GM12801 (cell line): ENCODE measurements at regions not wholly inside any gene's neighbourhood (a gene's known extent, or its start where the extent isn't known, plus 50 kb on each side); places are given as distances from the start of the nearest gene placed in this dataset.

Experiments used
- TF ChIP-seq, protein P1 (sequence below): IDR thresholded peaks from one replicate; pipeline ENCODE4 v1.5.1; 2011; ENCODE audit warnings: control low read depth; ENCODE audit not compliant: insufficient read length; ENCODE audit errors: extremely low read depth

GRCh38 chr15:98151096-98151495 lies 190.6 kb downstream of the ARRDC4 start:
- TF ChIP-seq, protein P1, sequence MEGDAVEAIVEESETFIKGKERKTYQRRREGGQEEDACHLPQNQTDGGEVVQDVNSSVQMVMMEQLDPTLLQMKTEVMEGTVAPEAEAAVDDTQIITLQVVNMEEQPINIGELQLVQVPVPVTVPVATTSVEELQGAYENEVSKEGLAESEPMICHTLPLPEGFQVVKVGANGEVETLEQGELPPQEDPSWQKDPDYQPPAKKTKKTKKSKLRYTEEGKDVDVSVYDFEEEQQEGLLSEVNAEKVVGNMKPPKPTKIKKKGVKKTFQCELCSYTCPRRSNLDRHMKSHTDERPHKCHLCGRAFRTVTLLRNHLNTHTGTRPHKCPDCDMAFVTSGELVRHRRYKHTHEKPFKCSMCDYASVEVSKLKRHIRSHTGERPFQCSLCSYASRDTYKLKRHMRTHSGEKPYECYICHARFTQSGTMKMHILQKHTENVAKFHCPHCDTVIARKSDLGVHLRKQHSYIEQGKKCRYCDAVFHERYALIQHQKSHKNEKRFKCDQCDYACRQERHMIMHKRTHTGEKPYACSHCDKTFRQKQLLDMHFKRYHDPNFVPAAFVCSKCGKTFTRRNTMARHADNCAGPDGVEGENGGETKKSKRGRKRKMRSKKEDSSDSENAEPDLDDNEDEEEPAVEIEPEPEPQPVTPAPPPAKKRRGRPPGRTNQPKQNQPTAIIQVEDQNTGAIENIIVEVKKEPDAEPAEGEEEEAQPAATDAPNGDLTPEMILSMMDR: no peak

- TF ChIP-seq, protein P1: no peak
These were observed 191.7 kb downstream of the ARRDC4 start for GRCh38 chr15:98152156-98152555.

GRCh38 chr15:98154863-98155262 lies 194.4 kb downstream of the ARRDC4 start:
- TF ChIP-seq, protein P1: no peak

DNA sequence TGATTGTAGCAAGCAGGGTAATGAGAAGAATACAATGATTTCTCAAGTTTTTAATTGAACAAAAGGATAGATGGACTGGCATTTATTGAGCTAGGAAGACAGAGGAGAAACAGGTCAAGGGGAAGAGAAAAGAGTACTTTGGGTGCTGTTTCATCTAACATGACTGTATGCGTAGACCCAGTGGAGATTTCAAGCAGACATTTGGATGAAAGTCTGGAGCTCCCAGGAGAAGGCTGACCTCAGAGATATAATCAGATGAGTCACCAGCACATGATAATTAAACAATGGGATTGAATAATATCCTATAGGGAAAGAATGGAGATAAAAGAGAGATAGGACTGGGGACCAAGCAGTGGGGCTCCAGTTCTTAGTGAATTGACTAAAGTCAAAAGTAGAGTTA lies 194.9 kb downstream of the ARRDC4 start:
- TF ChIP-seq, protein P1: no peak

- TF ChIP-seq, protein P1: no peak
These were observed 199.7 kb downstream of the ARRDC4 start for GRCh38 chr15:98160236-98160635.

DNA sequence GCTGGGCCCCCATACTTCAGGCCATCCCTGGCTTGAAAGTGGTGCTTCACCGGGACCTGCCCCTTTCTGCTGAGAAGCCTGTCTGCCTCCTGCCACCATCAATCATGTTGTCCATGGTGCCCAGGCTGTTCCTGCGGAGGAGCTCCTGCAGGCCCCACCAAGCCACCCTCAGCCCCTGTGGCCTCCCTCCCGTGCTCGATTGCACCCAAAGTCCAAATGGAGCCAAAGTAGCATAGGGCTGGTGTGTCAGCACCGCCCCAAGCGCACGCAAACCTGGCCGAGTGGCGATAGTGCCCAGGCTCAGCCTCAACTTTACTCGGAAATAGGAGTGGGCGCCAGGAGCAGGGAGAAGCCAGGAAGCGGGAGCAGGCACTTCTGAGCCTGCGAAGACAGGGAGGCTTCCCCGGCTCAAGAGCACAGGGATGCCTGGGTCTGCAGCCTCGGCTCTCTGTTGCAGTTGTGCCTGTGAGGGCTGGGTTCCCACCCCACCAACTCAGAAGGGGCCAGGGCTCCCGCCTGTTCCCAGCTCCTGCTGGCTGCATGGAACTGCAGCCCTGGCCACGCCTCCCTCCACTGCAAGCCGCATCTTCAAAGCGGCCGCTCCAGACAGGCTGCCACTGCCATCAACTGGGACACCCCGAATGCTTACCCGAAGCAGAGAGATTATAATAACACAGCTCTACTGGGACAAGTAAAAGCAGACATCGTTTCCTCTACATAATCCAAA lies 203.0 kb downstream of the ARRDC4 start:
- TF ChIP-seq, protein P1: no peak

DNA sequence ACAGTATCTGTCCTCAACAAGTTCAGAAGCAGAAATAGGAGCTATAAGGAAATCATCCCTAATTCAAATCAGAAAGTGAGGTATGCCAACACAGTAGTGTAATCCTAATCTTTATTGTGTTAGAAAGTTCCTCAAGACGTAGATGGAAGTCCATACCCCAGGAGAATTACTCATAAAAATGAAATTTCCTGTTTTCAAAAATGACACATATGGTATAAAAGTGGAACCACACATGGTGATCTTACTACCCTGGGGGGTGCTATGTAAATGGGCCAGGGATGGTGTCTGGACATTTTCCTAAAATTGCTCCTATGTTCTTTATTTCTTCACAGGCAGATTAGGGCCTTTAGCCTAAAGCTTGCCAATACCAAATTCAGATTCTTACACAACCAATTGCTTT lies 204.1 kb downstream of the ARRDC4 start:
- TF ChIP-seq, protein P1: no peak
